PC-3 (cell line): ENCODE measurements at regions not wholly inside any gene's neighbourhood (a gene's known extent, or its start where the extent isn't known, plus 50 kb on each side); places are given as distances from the start of the nearest gene placed in this dataset.

Experiments
- ATAC-seq: fragments of 200-7000 bp; cut with Tn5 transposase; 2 replicates; pipeline ENCODE4 v1.9.1; 2020; ENCODE audit warnings: mild to moderate bottlenecking, moderate library complexity
- BruUV-seq: library from RNA; stranded (reverse); fragments of 400-500 nt; replicated peaks from 2 replicates; lab custom pipeline; 2021; lab: Mats Ljungman, UMichigan
- CTCF ChIA-PET: fragments of 300-600 bp; sonication (Branson Sonifier 250); formaldehyde crosslinking; loops from one replicate; lab custom pipeline; 2022; ENCODE audit warnings: antibody characterized with exemption; lab: Charles Lee
- POLR2A ChIA-PET: fragments of 300-600 bp; sonication (Branson Sonifier 250); formaldehyde crosslinking; loops from one replicate; lab custom pipeline; 2022; ENCODE audit warnings: antibody characterized with exemption; ENCODE audit not compliant: unreplicated experiment; lab: Charles Lee
- DNase-seq: peaks from one replicate; pipeline ENCODE4 v3.0.0-alpha.2; 2015
- H2AFZ ChIP-seq: fragments of 300-600 bp; sonication (generic); 2 replicates; pipeline ENCODE4 v1.6.0; 2016; ENCODE audit warnings: antibody characterized with exemption, low read length
- H3F3A ChIP-seq: fragments of 300-600 bp; sonication (generic); one replicate; pipeline ENCODE4 v1.6.0; 2017; ENCODE audit warnings: antibody characterized with exemption, low read length, control low read depth, mild to moderate bottlenecking; ENCODE audit not compliant: unreplicated experiment
- H3K27ac ChIP-seq: fragments of 300-600 bp; sonication (generic); 2 replicates; pipeline ENCODE4 v1.5.1; 2016; ENCODE audit warnings: mild to moderate bottlenecking, low read length
- H3K27me3 ChIP-seq: fragments of 300-600 bp; sonication (generic); 2 replicates; pipeline ENCODE4 v1.6.1; 2016; ENCODE audit warnings: low read length, mixed read lengths
- H3K36me3 ChIP-seq: fragments of 300-600 bp; sonication (generic); 2 replicates; pipeline ENCODE4 v1.6.1; 2016; ENCODE audit warnings: low read depth, mixed run types, low read length, mixed read lengths
- H3K4me1 ChIP-seq: fragments of 300-600 bp; sonication (generic); 2 replicates; pipeline ENCODE4 v1.5.1; 2016; ENCODE audit warnings: low read length; ENCODE audit not compliant: insufficient read depth
- H3K4me2 ChIP-seq: fragments of 300-600 bp; sonication (generic); 2 replicates; pipeline ENCODE4 v1.6.0; 2016; ENCODE audit warnings: low read length
- H3K4me3 ChIP-seq: fragments of 300-600 bp; sonication (generic); 2 replicates; pipeline ENCODE4 v1.5.1; 2016; ENCODE audit warnings: mild to moderate bottlenecking, low read length, mixed read lengths
- H3K79me2 ChIP-seq: fragments of 300-600 bp; sonication (generic); 2 replicates; pipeline ENCODE4 v1.6.1; 2017; ENCODE audit warnings: low read length, mixed read lengths
- H3K9ac ChIP-seq: fragments of 300-600 bp; sonication (generic); 2 replicates; pipeline ENCODE4 v1.6.0; 2016; ENCODE audit warnings: mild to moderate bottlenecking, low read length
- H3K9me2 ChIP-seq: fragments of 300-600 bp; sonication (generic); replicated peaks from 2 replicates; pipeline ENCODE4 v1.6.1; 2016; ENCODE audit warnings: mixed run types, low read length, mixed read lengths
- H3K9me3 ChIP-seq: fragments of 300-600 bp; sonication (generic); 2 replicates; pipeline ENCODE4 v1.6.1; 2016; ENCODE audit warnings: low read length, mixed read lengths
- H4K20me1 ChIP-seq: fragments of 300-600 bp; sonication (generic); 2 replicates; pipeline ENCODE4 v1.6.1; 2016; ENCODE audit warnings: low read length, mixed read lengths
- CTCF ChIP-seq: fragments of 300-600 bp; sonication (generic); conservative IDR thresholded peaks from 2 replicates; pipeline ENCODE4 v1.5.1; 2017; ENCODE audit warnings: antibody characterized with exemption, low read depth, mild to moderate bottlenecking, low read length
- EZH2 ChIP-seq: fragments of 300-600 bp; sonication (generic); IDR thresholded peaks from one replicate; pipeline ENCODE4 v1.6.1; 2017; ENCODE audit warnings: antibody characterized with exemption, mild to moderate bottlenecking, low read length; ENCODE audit not compliant: unreplicated experiment
- EZH2phosphoT487 ChIP-seq: fragments of 300-600 bp; sonication (generic); IDR thresholded peaks from 2 replicates; pipeline ENCODE4 v1.6.1; 2018; ENCODE audit warnings: mild to moderate bottlenecking, antibody characterized with exemption, low read length, borderline replicate concordance
- intact Hi-C: fragments of 100-400 bp; cut with micrococcal nuclease; formaldehyde crosslinking; loops from 2 replicates; pipeline ENCODE4 v1.9.0; 2023

- TF ChIP-seq CTCF: 0 out of 2 replicates have a peak, but pooled peaks have one; percentile 11
- no peak for TF ChIP-seq EZH2
- H3K4me3 ChIP-seq: no peak overlapping the region
- no peaks in the 10 kb centered on the region for H4K20me1 ChIP-seq
- no peak overlapping the region for H3K27ac ChIP-seq
- no peaks in the 10 kb centered on the region for H3K9me3 ChIP-seq
- H3K9ac ChIP-seq: no peak overlapping the region
- ChIA-PET POLR2A (no interaction called here), CTCF (no interaction called here)
- no peaks in the 10 kb centered on the region for H3K27me3 ChIP-seq
- H3K36me3 ChIP-seq: no peaks in the 10 kb centered on the region
- intact Hi-C loops: no loop called here
- no peaks in the 10 kb centered on the region for H3K4me1 ChIP-seq
- H3K4me2 ChIP-seq: no peak overlapping the region
- no peaks in the 10 kb centered on the region for H3K79me2 ChIP-seq
- DNase-seq (peak; percentile 4), ATAC-seq (no peak)
- no peaks in the 10 kb centered on the region for H3K9me2 ChIP-seq
- H2AFZ ChIP-seq: no peak overlapping the region
- BruUV-seq: no TSS peak
- H3F3A ChIP-seq: no peaks in the 10 kb centered on the region
Measured at GRCh38 chr16:54817432-54817831, 113.2 kb upstream of the IRX5 start.

GRCh38 chr16:54816471-54816870 lies 114.2 kb upstream of the IRX5 start:
- H3K4me3 ChIP-seq: no peak overlapping the region
- H2AFZ ChIP-seq: no peak overlapping the region
- no TSS peak for BruUV-seq
- DNase-seq (no peak), ATAC-seq (no peak)
- H3K9me2 ChIP-seq: no peaks in the 10 kb centered on the region
- no peaks in the 10 kb centered on the region for H3F3A ChIP-seq
- POLR2A ChIA-PET: no interaction called here
- H3K4me1 ChIP-seq: no peaks in the 10 kb centered on the region
- H3K9ac ChIP-seq: no peak overlapping the region
- H3K27ac ChIP-seq: no peak overlapping the region
- H3K36me3 ChIP-seq: no peaks in the 10 kb centered on the region
- no peak overlapping the region for H3K4me2 ChIP-seq
- TF ChIP-seq CTCF (no peak), EZH2phosphoT487 (no peak), EZH2 (no peak)
- H3K9me3 ChIP-seq: no peaks in the 10 kb centered on the region
- no peaks in the 10 kb centered on the region for H4K20me1 ChIP-seq
- CTCF ChIA-PET: no interaction called here
- H3K27me3 ChIP-seq: no peaks in the 10 kb centered on the region
- H3K79me2 ChIP-seq: no peaks in the 10 kb centered on the region
- intact Hi-C loops: no loop called here

GRCh38 chr16:54815177-54815576 lies 115.5 kb upstream of the IRX5 start:
- no peaks in the 10 kb centered on the region for H3K79me2 ChIP-seq
- DNase-seq (no peak), ATAC-seq (no peak)
- intact Hi-C loops: no loop called here
- no peaks in the 10 kb centered on the region for H3K9me2 ChIP-seq
- H3F3A ChIP-seq: no peaks in the 10 kb centered on the region
- no peak overlapping the region for H3K4me2 ChIP-seq
- H3K9me3 ChIP-seq: no peaks in the 10 kb centered on the region
- no TSS peak for BruUV-seq
- TF ChIP-seq EZH2: no peak
- TF ChIP-seq CTCF: no peak
- no peak for TF ChIP-seq EZH2phosphoT487
- H3K4me3 ChIP-seq: no peak overlapping the region
- H3K9ac ChIP-seq: no peak overlapping the region
- no peaks in the 10 kb centered on the region for H4K20me1 ChIP-seq
- POLR2A ChIA-PET: no interaction called here
- H3K4me1 ChIP-seq: no peaks in the 10 kb centered on the region
- H2AFZ ChIP-seq: no peak overlapping the region
- H3K27me3 ChIP-seq: no peaks in the 10 kb centered on the region
- H3K36me3 ChIP-seq: no peaks in the 10 kb centered on the region
- CTCF ChIA-PET: no interaction called here
- H3K27ac ChIP-seq: no peak overlapping the region
